ENCODE measurements at regions not wholly inside any gene's neighbourhood (a gene's known extent, or its start where the extent isn't known, plus 50 kb on each side); places are given as distances from the start of the nearest gene placed in this dataset.

- H3K9ac ChIP-seq = no peak overlapping the region
- 19 to 24% methylated on average over 2 of the region's 2 CpGs for WGBS, 2 experiments (ENCODE audit: low coverage in 1 of 2, low lambda C conversion rate in 2 of 2, missing lambda C conversion rate in 2 of 2)
Measured at GRCh38 chr3:182400838-182401237, 392.5 kb upstream of the ATP11B start.

GRCh38 chr3:182404031-182404430, 389.3 kb upstream of the ATP11B start:
- no peaks in the 10 kb centered on the region for H3K27me3 ChIP-seq (replicated peaks; ENCODE audit: insufficient read depth)
- no peaks in the 10 kb centered on the region for H3K9me2 ChIP-seq (ENCODE audit: insufficient read depth)
- in situ Hi-C loops (cut with MboI) = no loop called here
- DNase-seq = no peak
- WGBS, 2 experiments (ENCODE audit: low coverage in 1 of 2, low lambda C conversion rate in 2 of 2, missing lambda C conversion rate in 2 of 2) = 6% methylated on average over 2 of the region's 2 CpGs
- H3K27ac ChIP-seq = no peak overlapping the region
- no peak for TF ChIP-seq EZH2phosphoT487 (IDR thresholded peaks at IDR 0.05; ENCODE audit: insufficient read depth, low read depth)
- no peak for TF ChIP-seq EZH2 (IDR thresholded peaks at IDR 0.05; ENCODE audit: insufficient read depth, poor library complexity, severe bottlenecking)
- H3K9me3 ChIP-seq (ENCODE audit: low read depth) = no peaks in the 10 kb centered on the region
- H2AFZ ChIP-seq = no peak overlapping the region
- no peaks in the 10 kb centered on the region for H3F3A ChIP-seq (ENCODE audit: insufficient read depth)
- H3K4me1 ChIP-seq (ENCODE audit: insufficient read depth) = no peaks in the 10 kb centered on the region
- H3K9ac ChIP-seq = no peak overlapping the region
- no peaks in the 10 kb centered on the region for H3K36me3 ChIP-seq (ENCODE audit: low read depth)
- no peak overlapping the region for H3K4me2 ChIP-seq (ENCODE audit: unreplicated experiment)
- H3K4me3 ChIP-seq = no peak overlapping the region
- no peaks in the 10 kb centered on the region for H4K20me1 ChIP-seq (ENCODE audit: insufficient read depth)
- no peaks in the 10 kb centered on the region for H3K79me2 ChIP-seq (ENCODE audit: insufficient read depth)

More at GRCh38 chr3:182400838-182401237, 392.5 kb upstream of the ATP11B start:
- Histone ChIP-seq H4K20me1 (ENCODE audit: insufficient read depth) (no peaks in the 10 kb centered on the region), H3K79me2 (ENCODE audit: insufficient read depth) (no peaks in the 10 kb centered on the region), H3K9me3 (ENCODE audit: low read depth) (no peaks in the 10 kb centered on the region), H2AFZ (no peak overlapping the region), H3K9me2 (ENCODE audit: insufficient read depth) (no peaks in the 10 kb centered on the region), H3K4me1 (ENCODE audit: insufficient read depth) (no peaks in the 10 kb centered on the region), H3K4me3 (no peak overlapping the region), H3K36me3 (ENCODE audit: low read depth) (no peaks in the 10 kb centered on the region), H3K27me3 (replicated peaks; ENCODE audit: insufficient read depth) (no peaks in the 10 kb centered on the region), H3K27ac (no peak overlapping the region), H3K4me2 (ENCODE audit: unreplicated experiment) (no peak overlapping the region), H3F3A (ENCODE audit: insufficient read depth) (no peaks in the 10 kb centered on the region)
- DNase-seq = no peak
- TF ChIP-seq EZH2phosphoT487 (IDR thresholded peaks at IDR 0.05; ENCODE audit: insufficient read depth, low read depth) (no peak), EZH2 (IDR thresholded peaks at IDR 0.05; ENCODE audit: insufficient read depth, poor library complexity, severe bottlenecking) (no peak)
- in situ Hi-C loops (cut with MboI) = no loop called here

GRCh38 chr3:182405759-182406158, 387.5 kb upstream of the ATP11B start:
- no peaks in the 10 kb centered on the region for H3K9me2 ChIP-seq (ENCODE audit: insufficient read depth)
- no peaks in the 10 kb centered on the region for H3K79me2 ChIP-seq (ENCODE audit: insufficient read depth)
- in situ Hi-C loops (cut with MboI) = no loop called here
- DNase-seq = no peak
- TF ChIP-seq EZH2 (IDR thresholded peaks at IDR 0.05; ENCODE audit: insufficient read depth, poor library complexity, severe bottlenecking) (no peak), EZH2phosphoT487 (IDR thresholded peaks at IDR 0.05; ENCODE audit: insufficient read depth, low read depth) (no peak)
- H3K4me1 ChIP-seq (ENCODE audit: insufficient read depth) = no peaks in the 10 kb centered on the region
- H3K4me3 ChIP-seq = no peak overlapping the region
- H3K4me2 ChIP-seq (ENCODE audit: unreplicated experiment) = no peak overlapping the region
- H2AFZ ChIP-seq = no peak overlapping the region
- no peaks in the 10 kb centered on the region for H3K27me3 ChIP-seq (replicated peaks; ENCODE audit: insufficient read depth)
- no peak overlapping the region for H3K27ac ChIP-seq
- H3F3A ChIP-seq (ENCODE audit: insufficient read depth) = no peaks in the 10 kb centered on the region
- no peaks in the 10 kb centered on the region for H4K20me1 ChIP-seq (ENCODE audit: insufficient read depth)
- WGBS, 2 experiments (ENCODE audit: low coverage in 1 of 2, low lambda C conversion rate in 2 of 2, missing lambda C conversion rate in 2 of 2) = 7 to 12% methylated on average over 2 of the region's 2 CpGs
- H3K9ac ChIP-seq = no peak overlapping the region
- no peaks in the 10 kb centered on the region for H3K9me3 ChIP-seq (ENCODE audit: low read depth)
- no peaks in the 10 kb centered on the region for H3K36me3 ChIP-seq (ENCODE audit: low read depth)

GRCh38 chr3:182406786-182407185, 386.5 kb upstream of the ATP11B start:
- TF ChIP-seq EZH2 (IDR thresholded peaks at IDR 0.05; ENCODE audit: insufficient read depth, poor library complexity, severe bottlenecking) (no peak), EZH2phosphoT487 (IDR thresholded peaks at IDR 0.05; ENCODE audit: insufficient read depth, low read depth) (no peak)
- no peak overlapping the region for H3K4me3 ChIP-seq
- no peaks in the 10 kb centered on the region for H3K36me3 ChIP-seq (ENCODE audit: low read depth)
- no peak overlapping the region for H3K9ac ChIP-seq
- H3K27ac ChIP-seq = no peak overlapping the region
- H4K20me1 ChIP-seq (ENCODE audit: insufficient read depth) = no peaks in the 10 kb centered on the region
- in situ Hi-C loops (cut with MboI) = no loop called here
- H3K27me3 ChIP-seq (replicated peaks; ENCODE audit: insufficient read depth) = no peaks in the 10 kb centered on the region
- no peaks in the 10 kb centered on the region for H3K4me1 ChIP-seq (ENCODE audit: insufficient read depth)
- H2AFZ ChIP-seq = no peak overlapping the region
- H3K79me2 ChIP-seq (ENCODE audit: insufficient read depth) = no peaks in the 10 kb centered on the region
- no peak for DNase-seq
- H3K9me2 ChIP-seq (ENCODE audit: insufficient read depth) = no peaks in the 10 kb centered on the region
- no peak overlapping the region for H3K4me2 ChIP-seq (ENCODE audit: unreplicated experiment)
- no peaks in the 10 kb centered on the region for H3K9me3 ChIP-seq (ENCODE audit: low read depth)
- no peaks in the 10 kb centered on the region for H3F3A ChIP-seq (ENCODE audit: insufficient read depth)
- WGBS, 2 experiments (ENCODE audit: low coverage in 1 of 2, low lambda C conversion rate in 2 of 2, missing lambda C conversion rate in 2 of 2) = 32 to 33% methylated on average over 4 of the region's 4 CpGs

- Histone ChIP-seq H3K4me2 (ENCODE audit: unreplicated experiment) (no peak overlapping the region), H4K20me1 (ENCODE audit: insufficient read depth) (no peaks in the 10 kb centered on the region), H3K27ac (no peak overlapping the region), H3K79me2 (ENCODE audit: insufficient read depth) (no peaks in the 10 kb centered on the region), H3F3A (ENCODE audit: insufficient read depth) (no peaks in the 10 kb centered on the region), H3K36me3 (ENCODE audit: low read depth) (no peaks in the 10 kb centered on the region), H3K4me1 (ENCODE audit: insufficient read depth) (no peaks in the 10 kb centered on the region), H2AFZ (no peak overlapping the region), H3K27me3 (replicated peaks; ENCODE audit: insufficient read depth) (no peaks in the 10 kb centered on the region), H3K9me3 (ENCODE audit: low read depth) (no peaks in the 10 kb centered on the region), H3K9ac (no peak overlapping the region), H3K9me2 (ENCODE audit: insufficient read depth) (no peaks in the 10 kb centered on the region), H3K4me3 (no peak overlapping the region)
- 26 to 35% methylated on average over 5 of the region's 5 CpGs for WGBS, 2 experiments (ENCODE audit: low coverage in 1 of 2, low lambda C conversion rate in 2 of 2, missing lambda C conversion rate in 2 of 2)
- in situ Hi-C loops (cut with MboI) = no loop called here
- DNase-seq = no peak
- TF ChIP-seq EZH2phosphoT487 (IDR thresholded peaks at IDR 0.05; ENCODE audit: insufficient read depth, low read depth) (no peak), EZH2 (IDR thresholded peaks at IDR 0.05; ENCODE audit: insufficient read depth, poor library complexity, severe bottlenecking) (no peak)
Measured at GRCh38 chr3:182410051-182410450, 383.3 kb upstream of the ATP11B start.

All from GM23248 (cell line).